SKM-1 (cell line): ENCODE measurements at regions not wholly inside any gene's neighbourhood (a gene's known extent, or its start where the extent isn't known, plus 50 kb on each side); places are given as distances from the start of the nearest gene placed in this dataset.

Experiments used
- DNase-seq: peaks from one replicate; lab custom pipeline; 2025; ENCODE audit not compliant: unreplicated experiment; lab: John Stamatoyannopoulos, UW

GRCh38 chr15:62756326-62756994 lies 286.1 kb upstream of the TPM1 start:
- no peak for DNase-seq

GRCh38 chr15:62756995-62757360 lies 285.6 kb upstream of the TPM1 start:
- DNase-seq = no peak

GRCh38 chr15:62757535-62757934 lies 285.0 kb upstream of the TPM1 start:
- DNase-seq = no peak

GRCh38 chr15:62758126-62758951 lies 284.2 kb upstream of the TPM1 start:
- no peak for DNase-seq

- no peak for DNase-seq
Measured at GRCh38 chr15:62758952-62759349, 283.6 kb upstream of the TPM1 start.

- no peak for DNase-seq
Measured at GRCh38 chr15:62760538-62760937, 282.0 kb upstream of the TPM1 start.

- no peak for DNase-seq
Measured at GRCh38 chr15:62765916-62766315, 276.6 kb upstream of the TPM1 start.

- DNase-seq = no peak
Measured at GRCh38 chr15:62766599-62766998, 275.9 kb upstream of the TPM1 start.

- DNase-seq = no peak
Measured at GRCh38 chr15:62769604-62770003, 272.9 kb upstream of the TPM1 start.

GRCh38 chr15:62770111-62770660 lies 272.4 kb upstream of the TPM1 start:
- no peak for DNase-seq

GRCh38 chr15:62770752-62771151 lies 271.8 kb upstream of the TPM1 start:
- no peak for DNase-seq

GRCh38 chr15:62771234-62771633 lies 271.3 kb upstream of the TPM1 start:
- DNase-seq = no peak

- no peak for DNase-seq
Measured at GRCh38 chr15:62773369-62774165, 269.0 kb upstream of the TPM1 start.

- no peak for DNase-seq
Measured at GRCh38 chr15:62775932-62776331, 266.6 kb upstream of the TPM1 start.

GRCh38 chr15:62777671-62778070 lies 264.9 kb upstream of the TPM1 start:
- DNase-seq = no peak

GRCh38 chr15:62779036-62779770 lies 263.3 kb upstream of the TPM1 start:
- no peak for DNase-seq

GRCh38 chr15:62779899-62780298 lies 262.6 kb upstream of the TPM1 start:
- DNase-seq = no peak

GRCh38 chr15:62781081-62781497 lies 261.5 kb upstream of the TPM1 start:
- DNase-seq = no peak

- DNase-seq = peak; percentile 13
Measured at GRCh38 chr15:62782071-62782841, 260.3 kb upstream of the TPM1 start.

- DNase-seq = no peak
Measured at GRCh38 chr15:62782896-62783295, 259.7 kb upstream of the TPM1 start.
